GM12878 (cell line): ENCODE measurements at regions not wholly inside any gene's neighbourhood (a gene's known extent, or its start where the extent isn't known, plus 50 kb on each side); places are given as distances from the start of the nearest gene placed in this dataset.

Experiments used
- ATAC-seq: fragments of 200-7000 bp; cut with Tn5 transposase; 3 replicates; pipeline ENCODE4 v1.9.1; 2020; ENCODE audit warnings: mild to moderate bottlenecking, moderate library complexity
- BruUV-seq: library from RNA; stranded (reverse); fragments of 400-500 nt; replicated peaks from 2 replicates; lab custom pipeline; 2021; lab: Mats Ljungman, UMichigan
- CTCF ChIA-PET: fragments of 300-600 bp; sonication (Branson Sonifier 250); formaldehyde crosslinking; extraction: SDS; loops from one replicate; lab custom pipeline; 2021; ENCODE audit warnings: inconsistent platforms; lab: Yijun Ruan, JAX
- POLR2A ChIA-PET: fragments of 350-600 bp; formaldehyde crosslinking; extraction: SDS; loops from one replicate; lab custom pipeline; 2021; ENCODE audit warnings: inconsistent platforms; lab: Charles Lee
- RAD21 ChIA-PET: fragments of 300-600 bp; sonication (Branson Sonifier 250); formaldehyde crosslinking; loops from one replicate; lab custom pipeline; 2023; ENCODE audit warnings: antibody characterized with exemption; ENCODE audit not compliant: unreplicated experiment; lab: Charles Lee
- SMC1A ChIA-PET: fragments of 300-600 bp; sonication (Branson Sonifier 250); formaldehyde crosslinking; loops from one replicate; lab custom pipeline; 2023; ENCODE audit not compliant: unreplicated experiment, uncharacterized antibody; lab: Charles Lee
- DNase-seq: peaks from one replicate; pipeline ENCODE4 v3.0.0-alpha.2; 2011; ENCODE audit warnings: low read depth, low spot score
- FAIRE-seq: peaks from 3 replicates; lab custom pipeline; 2011; peaks lifted over from hg19 to GRCh38; lab: Jason Lieb, UNC
- H2AFZ ChIP-seq: 2 replicates; pipeline ENCODE4 v1.6.0; 2011; ENCODE audit warnings: low read depth, low read length, control low read depth; ENCODE audit not compliant: control insufficient read depth
- H3K27ac ChIP-seq: 2 replicates; pipeline ENCODE4 v1.5.1; 2011; ENCODE audit warnings: control low read depth; ENCODE audit not compliant: control insufficient read depth, insufficient read depth
- H3K27me3 ChIP-seq, 2 experiments: replicated peaks in 1 of 2; 2 replicates each; pipeline versions ENCODE4 v1.6.0 to v1.6.1; 2011; ENCODE audit warnings: low read length in 1 of 2; ENCODE audit not compliant: control insufficient read depth in 2 of 2, insufficient read depth in 2 of 2
- H3K36me3 ChIP-seq, 2 experiments: 2 replicates each; pipeline ENCODE4 v1.5.1; 2011; ENCODE audit warnings: low read length in 1 of 2; ENCODE audit not compliant: control insufficient read depth in 2 of 2, insufficient read depth in 2 of 2
- H3K4me1 ChIP-seq: 2 replicates; pipeline ENCODE4 v1.6.1; 2011; ENCODE audit warnings: mild to moderate bottlenecking, low read length, moderate library complexity, mixed read lengths; ENCODE audit not compliant: control insufficient read depth, insufficient read depth
- H3K4me2 ChIP-seq: 2 replicates; pipeline ENCODE4 v1.6.0; 2011; ENCODE audit warnings: control low read depth; ENCODE audit not compliant: control insufficient read depth, insufficient read depth
- H3K4me3 ChIP-seq: fragments of 200-600 bp; sonication (generic); 2 replicates; pipeline ENCODE4 v1.5.1; 2016
- H3K79me2 ChIP-seq: 2 replicates; pipeline ENCODE4 v1.6.0; 2011; ENCODE audit warnings: low read length; ENCODE audit not compliant: control insufficient read depth, insufficient read depth
- H3K9ac ChIP-seq: 2 replicates; pipeline ENCODE4 v1.8.0; 2011; ENCODE audit warnings: low read length, control low read depth, mixed read lengths; ENCODE audit not compliant: control insufficient read depth, insufficient read depth
- H3K9me3 ChIP-seq: replicated peaks from 3 replicates; pipeline ENCODE4 v1.5.1; 2011; ENCODE audit warnings: mild to moderate bottlenecking, low read length; ENCODE audit not compliant: control insufficient read depth, insufficient read depth
- H4K20me1 ChIP-seq: 2 replicates; pipeline ENCODE4 v1.6.0; 2011; ENCODE audit not compliant: control insufficient read depth, insufficient read depth
- BCLAF1 ChIP-seq: fragments of 450-650 bp; IDR thresholded peaks from 2 replicates; pipeline ENCODE4 v1.6.1; 2017; ENCODE audit warnings: antibody characterized with exemption, mild to moderate bottlenecking, moderate library complexity
- CBFB ChIP-seq: IDR thresholded peaks from 2 replicates; pipeline ENCODE4 v1.6.1; 2016; ENCODE audit warnings: antibody characterized with exemption, low read depth
- E4F1 ChIP-seq: fragments of 450-650 bp; IDR thresholded peaks from 2 replicates; pipeline ENCODE4 v1.6.1; 2018; ENCODE audit warnings: borderline replicate concordance, mild to moderate bottlenecking; ENCODE audit not compliant: partially characterized antibody
- GATAD2B ChIP-seq: fragments of 450-650 bp; conservative IDR thresholded peaks from 2 replicates; pipeline ENCODE4 v1.6.1; 2017; ENCODE audit warnings: low read depth, mild to moderate bottlenecking, moderate library complexity
- IKZF1 ChIP-seq: fragments of 450-650 bp; conservative IDR thresholded peaks from 2 replicates; pipeline ENCODE4 v1.6.1; 2017; ENCODE audit warnings: antibody characterized with exemption, mild to moderate bottlenecking
- IRF4 ChIP-seq: IDR thresholded peaks from 2 replicates; pipeline ENCODE4 v1.6.1; 2011; ENCODE audit warnings: low read depth, low read length
- JUNB ChIP-seq: IDR thresholded peaks from 2 replicates; pipeline ENCODE4 v1.6.1; 2016; ENCODE audit warnings: antibody characterized with exemption, mild to moderate bottlenecking
- KLF5 ChIP-seq: fragments of 450-650 bp; IDR thresholded peaks from 2 replicates; pipeline ENCODE4 v1.6.1; 2014; ENCODE audit warnings: mild to moderate bottlenecking; ENCODE audit not compliant: partially characterized antibody
- MYC ChIP-seq: IDR thresholded peaks from 2 replicates; pipeline ENCODE4 v1.6.1; 2011; ENCODE audit warnings: mild to moderate bottlenecking, low read length, moderate library complexity, inconsistent platforms; ENCODE audit not compliant: insufficient read depth, insufficient replicate concordance, insufficient read length, severe bottlenecking
- NKRF ChIP-seq: fragments of 450-650 bp; conservative IDR thresholded peaks from 2 replicates; pipeline ENCODE4 v1.6.1; 2017; ENCODE audit warnings: mild to moderate bottlenecking, moderate library complexity
- NR2C2 ChIP-seq: IDR thresholded peaks from 2 replicates; pipeline ENCODE4 v1.6.1; 2011; ENCODE audit warnings: borderline replicate concordance, low read depth; ENCODE audit not compliant: control insufficient read depth, insufficient read length
- RAD21 ChIP-seq: IDR thresholded peaks from 2 replicates; pipeline ENCODE4 v1.6.1; 2011; ENCODE audit warnings: mild to moderate bottlenecking, low read depth, low read length, moderate library complexity; ENCODE audit not compliant: insufficient read depth
- RCOR1 ChIP-seq: conservative IDR thresholded peaks from 2 replicates; pipeline ENCODE4 v1.6.1; 2012; ENCODE audit warnings: low read depth, low read length, improper control_type of control experiment
- SREBF2 ChIP-seq: IDR thresholded peaks from 2 replicates; pipeline ENCODE4 v1.6.1; 2012; ENCODE audit warnings: mild to moderate bottlenecking, low read length
- TARDBP ChIP-seq: IDR thresholded peaks from 2 replicates; pipeline ENCODE4 v1.6.1; 2016; ENCODE audit warnings: borderline replicate concordance
- TCF7 ChIP-seq: IDR thresholded peaks from 2 replicates; pipeline ENCODE4 v1.6.1; 2014; ENCODE audit warnings: antibody characterized with exemption, borderline replicate concordance
- ZNF207 ChIP-seq: fragments of 450-650 bp; IDR thresholded peaks from 2 replicates; pipeline ENCODE4 v1.6.1; 2014; ENCODE audit warnings: antibody characterized with exemption, mild to moderate bottlenecking, borderline replicate concordance
- ZNF622 ChIP-seq: fragments of 450-650 bp; IDR thresholded peaks from 2 replicates; pipeline ENCODE4 v1.6.1; 2017; ENCODE audit warnings: mild to moderate bottlenecking, inconsistent platforms
- WGBS: methylation state at CpG from one replicate; pipeline ENCODE4 v1.1.6; 2016; ENCODE audit warnings: low lambda C conversion rate; ENCODE audit not compliant: insufficient replicate concordance, insufficient coverage; ENCODE audit errors: missing lambda C conversion rate; 5-methylcytosine and 5-hydroxymethylcytosine counted together
- in situ Hi-C: fragments of 300-500 bp; cut with MboI; formaldehyde crosslinking; loops from 9 replicates; pipeline ENCODE4 v1.14.3; 2018; ENCODE audit warnings: mixed read lengths
- intact Hi-C: fragments of 100-400 bp; cut with micrococcal nuclease; formaldehyde crosslinking; loops from one replicate; pipeline ENCODE4 v1.14.2; 2022; ENCODE audit not compliant: unreplicated experiment

- ChIA-PET RAD21 (no interaction called here), SMC1A (no interaction called here), POLR2A (no interaction called here), CTCF (no interaction called here)
- Histone ChIP-seq H3K27ac (no peak overlapping the region), H3K79me2 (no peaks in the 10 kb centered on the region), H3K4me2 (no peak overlapping the region), H3K36me3 (no peaks in the 10 kb centered on the region), H3K9me3 (no peaks in the 10 kb centered on the region), H4K20me1 (no peaks in the 10 kb centered on the region), H3K4me3 (no peak overlapping the region), H3K27me3 (no peaks in the 10 kb centered on the region), H3K4me1 (no peaks in the 10 kb centered on the region), H2AFZ (no peak overlapping the region), H3K9ac (no peak overlapping the region)
- TF ChIP-seq ZNF622 (no peak), TCF7 (no peak), CBFB (no peak), SREBF2 (no peak), ZNF207 (no peak), IKZF1 (no peak), IRF4 (no peak), NR2C2 (no peak), KLF5 (no peak), BCLAF1 (no peak), MYC (no peak), E4F1 (no peak), GATAD2B (no peak), TARDBP (no peak), RCOR1 (no peak), RAD21 (no peak), NKRF (no peak), JUNB (no peak)
- intact Hi-C loops: no loop called here
- in situ Hi-C loops: no loop called here
- ATAC-seq (no peak), FAIRE-seq (no peak), DNase-seq (no peak)
- 0% methylated on average over 2 of the region's 2 CpGs for WGBS
- BruUV-seq: no TSS peak
These were observed 102.8 kb downstream of the TRIML1 start for GRCh38 chr4:188242041-188242440.
